HEK293T (cell line): ENCODE measurements at regions not wholly inside any gene's neighbourhood (a gene's known extent, or its start where the extent isn't known, plus 50 kb on each side); places are given as distances from the start of the nearest gene placed in this dataset.

Source experiments
- CTCF ChIA-PET: fragments of 350-600 bp; formaldehyde crosslinking; extraction: SDS; loops from one replicate; lab custom pipeline; 2021; ENCODE audit warnings: antibody characterized with exemption, inconsistent platforms; lab: Yijun Ruan, JAX
- POLR2A ChIA-PET: fragments of 350-600 bp; formaldehyde crosslinking; extraction: SDS; loops from one replicate; lab custom pipeline; 2020; ENCODE audit warnings: antibody characterized with exemption, inconsistent platforms; lab: Yijun Ruan, JAX
- DNase-seq: peaks from one replicate; pipeline ENCODE4 v3.0.0; 2012; ENCODE audit warnings: mixed read lengths; ENCODE audit errors: extremely low spot score
- ARNT ChIP-seq: fragments of 450-650 bp; IDR thresholded peaks from 2 replicates; pipeline ENCODE4 v1.6.1; 2017; ENCODE audit warnings: mild to moderate bottlenecking
- BHLHE40 ChIP-seq: fragments of 450-650 bp; IDR thresholded peaks from 2 replicates; pipeline ENCODE4 v1.6.1; 2016; ENCODE audit warnings: mild to moderate bottlenecking, moderate library complexity, borderline replicate concordance
- CTBP1 ChIP-seq: fragments of 450-650 bp; IDR thresholded peaks from 2 replicates; pipeline ENCODE4 v1.6.1; 2016; ENCODE audit warnings: borderline replicate concordance
- ELF4 ChIP-seq: fragments of 450-650 bp; IDR thresholded peaks from 2 replicates; pipeline ENCODE4 v1.6.1; 2017; ENCODE audit warnings: antibody characterized with exemption
- FOXA1 ChIP-seq: fragments of 450-650 bp; IDR thresholded peaks from 2 replicates; pipeline ENCODE4 v1.6.1; 2016; ENCODE audit warnings: mild to moderate bottlenecking
- FOXK2 ChIP-seq: fragments of 450-650 bp; IDR thresholded peaks from 2 replicates; pipeline ENCODE4 v1.6.1; 2016; ENCODE audit warnings: mild to moderate bottlenecking
- FOXM1 ChIP-seq: fragments of 450-650 bp; IDR thresholded peaks from 2 replicates; pipeline ENCODE4 v1.6.1; 2017; ENCODE audit warnings: mild to moderate bottlenecking, borderline replicate concordance
- HDGF ChIP-seq: fragments of 450-650 bp; IDR thresholded peaks from 2 replicates; pipeline ENCODE4 v1.6.1; 2017; ENCODE audit warnings: antibody characterized with exemption, borderline replicate concordance
- L3MBTL2 ChIP-seq: fragments of 450-650 bp; conservative IDR thresholded peaks from 2 replicates; pipeline ENCODE4 v1.6.1; 2016; ENCODE audit warnings: mild to moderate bottlenecking
- LEF1 ChIP-seq: fragments of 450-650 bp; IDR thresholded peaks from 2 replicates; pipeline ENCODE4 v1.6.1; 2017; ENCODE audit warnings: mild to moderate bottlenecking, borderline replicate concordance
- NFRKB ChIP-seq: fragments of 450-650 bp; IDR thresholded peaks from 2 replicates; pipeline ENCODE4 v1.6.1; 2016; ENCODE audit warnings: mild to moderate bottlenecking, moderate library complexity
- SP1 ChIP-seq: fragments of 450-650 bp; IDR thresholded peaks from 2 replicates; pipeline ENCODE4 v1.6.1; 2017
- SUZ12 ChIP-seq: fragments of 450-650 bp; IDR thresholded peaks from 2 replicates; pipeline ENCODE4 v1.6.1; 2016; ENCODE audit warnings: mild to moderate bottlenecking
- TARDBP ChIP-seq: fragments of 450-650 bp; IDR thresholded peaks from 2 replicates; pipeline ENCODE4 v1.6.1; 2016
- ZNF384 ChIP-seq: fragments of 450-650 bp; IDR thresholded peaks from 2 replicates; pipeline ENCODE4 v1.6.1; 2016
- TF ChIP-seq, protein P1 (sequence below): fragments of 450-650 bp; IDR thresholded peaks from 2 replicates; pipeline ENCODE4 v1.6.1; 2016

GRCh38 chr5:60228676-60229075 lies 335.1 kb upstream of the PDE4D start:
- ChIA-PET CTCF (no interaction called here), POLR2A (no interaction called here)
- TF ChIP-seq BHLHE40, result no peak
- no peak for TF ChIP-seq FOXM1
- no peak for TF ChIP-seq ZNF384
- no peak for TF ChIP-seq ARNT
- TF ChIP-seq, protein P1, sequence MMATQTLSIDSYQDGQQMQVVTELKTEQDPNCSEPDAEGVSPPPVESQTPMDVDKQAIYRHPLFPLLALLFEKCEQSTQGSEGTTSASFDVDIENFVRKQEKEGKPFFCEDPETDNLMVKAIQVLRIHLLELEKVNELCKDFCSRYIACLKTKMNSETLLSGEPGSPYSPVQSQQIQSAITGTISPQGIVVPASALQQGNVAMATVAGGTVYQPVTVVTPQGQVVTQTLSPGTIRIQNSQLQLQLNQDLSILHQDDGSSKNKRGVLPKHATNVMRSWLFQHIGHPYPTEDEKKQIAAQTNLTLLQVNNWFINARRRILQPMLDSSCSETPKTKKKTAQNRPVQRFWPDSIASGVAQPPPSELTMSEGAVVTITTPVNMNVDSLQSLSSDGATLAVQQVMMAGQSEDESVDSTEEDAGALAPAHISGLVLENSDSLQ, result no peak
- no peak for TF ChIP-seq SUZ12
- TF ChIP-seq SP1, result no peak
- TF ChIP-seq TARDBP, result no peak
- TF ChIP-seq FOXA1, result no peak
- no peak for TF ChIP-seq ELF4
- no peak for TF ChIP-seq HDGF
- DNase-seq, result no peak

DNA sequence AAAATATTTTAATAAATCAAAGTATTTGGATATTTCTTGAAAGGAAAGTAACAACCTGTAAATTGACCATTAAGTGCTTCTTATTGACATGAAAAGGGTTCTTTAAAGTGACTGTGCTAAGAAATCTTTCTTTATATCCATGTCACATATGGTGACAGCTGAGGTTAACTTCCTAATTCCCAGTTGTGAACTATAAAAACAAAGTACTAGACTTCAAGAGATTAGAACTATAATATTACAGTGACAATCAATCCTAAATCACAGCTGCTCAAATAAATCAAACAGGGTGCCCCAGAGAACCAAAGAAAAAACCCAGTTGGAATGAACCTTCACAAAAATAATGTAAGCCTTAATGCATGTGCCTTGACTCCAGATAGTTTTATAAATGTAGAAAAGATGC lies 332.6 kb upstream of the PDE4D start:
- POLR2A ChIA-PET, result no interaction called here
- TF ChIP-seq HDGF (no peak), CTBP1 (no peak), SUZ12 (no peak), FOXA1 (no peak), FOXK2 (no peak), L3MBTL2 (no peak), TARDBP (no peak), LEF1 (no peak), ELF4 (no peak), FOXM1 (no peak), ARNT (no peak), BHLHE40 (no peak), SP1 (no peak), ZNF384 (no peak)
- TF ChIP-seq, protein P1, result no peak
- CTCF ChIA-PET, result no interaction called here
- DNase-seq, result no peak

GRCh38 chr5:60223342-60223741 lies 329.8 kb upstream of the PDE4D start:
- CTCF ChIA-PET, result no interaction called here
- DNase-seq, result no peak
- TF ChIP-seq SP1, result no peak
- no peak for TF ChIP-seq ELF4
- POLR2A ChIA-PET, result no interaction called here

- no peak for TF ChIP-seq TARDBP
- no peak for TF ChIP-seq BHLHE40
- TF ChIP-seq CTBP1, result no peak
- no peak for TF ChIP-seq ZNF384
- TF ChIP-seq, protein P1, result no peak
- no peak for TF ChIP-seq SUZ12
- no peak for TF ChIP-seq SP1
- no peak for TF ChIP-seq LEF1
- POLR2A ChIA-PET, result no interaction called here
- no peak for DNase-seq
- CTCF ChIA-PET, result no interaction called here
Measured at GRCh38 chr5:60219921-60220320, 326.4 kb upstream of the PDE4D start.

- ChIA-PET POLR2A (no interaction called here), CTCF (no interaction called here)
- no peak for DNase-seq
- no peak for TF ChIP-seq FOXA1
- TF ChIP-seq ELF4, result no peak
- no peak for TF ChIP-seq FOXM1
- no peak for TF ChIP-seq L3MBTL2
Measured at GRCh38 chr5:60210810-60211209, 317.3 kb upstream of the PDE4D start.

- ChIA-PET POLR2A (no interaction called here), CTCF (no interaction called here)
- TF ChIP-seq SP1 (no peak), CTBP1 (no peak), NFRKB (no peak), ELF4 (no peak), L3MBTL2 (no peak), TARDBP (no peak), FOXK2 (no peak), ZNF384 (no peak), SUZ12 (no peak), FOXA1 (no peak), FOXM1 (no peak), ARNT (no peak), BHLHE40 (no peak), HDGF (no peak), LEF1 (no peak)
- TF ChIP-seq, protein P1, result no peak
- no peak for DNase-seq
Measured at GRCh38 chr5:60209146-60209840, 315.8 kb upstream of the PDE4D start.
